ENCODE measurements at regions not wholly inside any gene's neighbourhood (a gene's known extent, or its start where the extent isn't known, plus 50 kb on each side); places are given as distances from the start of the nearest gene placed in this dataset.

DNA sequence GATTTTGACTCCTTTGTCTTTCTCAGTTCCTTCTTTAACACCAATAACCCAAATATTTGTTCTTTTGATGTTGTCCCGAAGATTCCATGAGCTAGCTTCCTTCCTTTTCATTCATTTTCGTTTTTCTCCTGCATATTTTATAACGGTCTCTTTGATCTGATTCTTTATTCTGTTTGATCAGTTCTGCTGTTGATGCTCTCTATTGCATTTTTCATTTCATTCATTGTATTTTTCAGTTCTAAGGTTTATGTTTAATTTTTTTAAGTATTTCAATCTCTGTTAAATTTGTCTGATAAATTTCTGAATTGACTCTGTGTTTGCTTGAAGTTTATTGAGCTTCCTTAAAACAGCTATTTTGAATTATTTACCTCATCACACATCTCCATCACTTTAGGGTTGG, 68.4 kb upstream of the LRCH1 start:
- ATAC-seq: no peak
- TF ChIP-seq CSDC2 (CRISPR knock-in tag; IDR thresholded peaks at IDR 0.05) (no peak), ZNF565 (CRISPR knock-in tag; conservative IDR thresholded peaks at IDR 0.05; ENCODE audit: low read depth) (no peak), ZFP3 (CRISPR knock-in tag; IDR thresholded peaks at IDR 0.05) (no peak), GLIS3 (CRISPR knock-in tag; IDR thresholded peaks at IDR 0.05) (no peak), PPARA (CRISPR knock-in tag; IDR thresholded peaks at IDR 0.05; ENCODE audit: borderline replicate concordance) (no peak), ESRRG (CRISPR knock-in tag; IDR thresholded peaks at IDR 0.05) (no peak), ZNF70 (CRISPR knock-in tag; IDR thresholded peaks at IDR 0.05) (no peak), RARB (CRISPR knock-in tag; IDR thresholded peaks at IDR 0.05) (no peak), TOX (CRISPR knock-in tag; IDR thresholded peaks at IDR 0.05; ENCODE audit: borderline replicate concordance) (no peak)
- TF ChIP-seq, protein P1, sequence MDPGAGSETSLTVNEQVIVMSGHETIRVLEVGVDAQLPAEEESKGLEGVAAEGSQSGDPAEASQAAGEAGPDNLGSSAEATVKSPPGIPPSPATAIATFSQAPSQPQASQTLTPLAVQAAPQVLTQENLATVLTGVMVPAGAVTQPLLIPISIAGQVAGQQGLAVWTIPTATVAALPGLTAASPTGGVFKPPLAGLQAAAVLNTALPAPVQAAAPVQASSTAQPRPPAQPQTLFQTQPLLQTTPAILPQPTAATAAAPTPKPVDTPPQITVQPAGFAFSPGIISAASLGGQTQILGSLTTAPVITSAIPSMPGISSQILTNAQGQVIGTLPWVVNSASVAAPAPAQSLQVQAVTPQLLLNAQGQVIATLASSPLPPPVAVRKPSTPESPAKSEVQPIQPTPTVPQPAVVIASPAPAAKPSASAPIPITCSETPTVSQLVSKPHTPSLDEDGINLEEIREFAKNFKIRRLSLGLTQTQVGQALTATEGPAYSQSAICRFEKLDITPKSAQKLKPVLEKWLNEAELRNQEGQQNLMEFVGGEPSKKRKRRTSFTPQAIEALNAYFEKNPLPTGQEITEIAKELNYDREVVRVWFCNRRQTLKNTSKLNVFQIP (CRISPR knock-in tag; IDR thresholded peaks at IDR 0.05; ENCODE audit: borderline replicate concordance, low read depth): no peak
- TF ChIP-seq, protein P2, sequence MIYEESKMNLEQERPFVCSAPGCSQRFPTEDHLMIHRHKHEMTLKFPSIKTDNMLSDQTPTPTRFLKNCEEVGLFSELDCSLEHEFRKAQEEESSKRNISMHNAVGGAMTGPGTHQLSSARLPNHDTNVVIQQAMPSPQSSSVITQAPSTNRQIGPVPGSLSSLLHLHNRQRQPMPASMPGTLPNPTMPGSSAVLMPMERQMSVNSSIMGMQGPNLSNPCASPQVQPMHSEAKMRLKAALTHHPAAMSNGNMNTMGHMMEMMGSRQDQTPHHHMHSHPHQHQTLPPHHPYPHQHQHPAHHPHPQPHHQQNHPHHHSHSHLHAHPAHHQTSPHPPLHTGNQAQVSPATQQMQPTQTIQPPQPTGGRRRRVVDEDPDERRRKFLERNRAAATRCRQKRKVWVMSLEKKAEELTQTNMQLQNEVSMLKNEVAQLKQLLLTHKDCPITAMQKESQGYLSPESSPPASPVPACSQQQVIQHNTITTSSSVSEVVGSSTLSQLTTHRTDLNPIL (CRISPR knock-in tag; IDR thresholded peaks at IDR 0.05; ENCODE audit: low read depth): no peak

DNA sequence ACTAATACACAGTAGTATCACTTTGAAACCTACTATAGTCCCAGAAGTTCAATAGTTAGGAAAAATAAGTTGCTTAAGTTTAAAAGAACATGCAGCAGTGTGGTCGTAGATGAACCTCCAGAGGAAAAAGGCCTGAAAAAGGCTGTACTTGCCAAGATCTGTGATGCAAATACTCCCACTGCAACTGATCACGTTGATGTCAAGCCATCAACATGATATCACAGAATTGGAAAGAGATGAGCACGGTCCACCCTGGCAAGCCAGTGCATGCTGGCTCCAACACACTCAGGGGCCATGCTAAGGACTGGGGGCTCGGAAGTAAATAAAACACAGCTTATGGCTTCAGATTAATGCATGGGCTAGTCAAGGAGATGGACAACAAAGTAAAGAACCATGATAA, 71.8 kb upstream of the LRCH1 start:
- no peak for ATAC-seq
- no peak for TF ChIP-seq ZFP30 (CRISPR knock-in tag; IDR thresholded peaks at IDR 0.05)
- TF ChIP-seq, protein P2 (CRISPR knock-in tag; IDR thresholded peaks at IDR 0.05; ENCODE audit: low read depth): no peak
- TF ChIP-seq ISL1 (CRISPR knock-in tag; IDR thresholded peaks at IDR 0.05): no peak
- TF ChIP-seq BACH2 (CRISPR knock-in tag; IDR thresholded peaks at IDR 0.05; ENCODE audit: borderline replicate concordance): no peak
- TF ChIP-seq CSDC2 (CRISPR knock-in tag; IDR thresholded peaks at IDR 0.05): no peak
- TF ChIP-seq, protein P3, sequence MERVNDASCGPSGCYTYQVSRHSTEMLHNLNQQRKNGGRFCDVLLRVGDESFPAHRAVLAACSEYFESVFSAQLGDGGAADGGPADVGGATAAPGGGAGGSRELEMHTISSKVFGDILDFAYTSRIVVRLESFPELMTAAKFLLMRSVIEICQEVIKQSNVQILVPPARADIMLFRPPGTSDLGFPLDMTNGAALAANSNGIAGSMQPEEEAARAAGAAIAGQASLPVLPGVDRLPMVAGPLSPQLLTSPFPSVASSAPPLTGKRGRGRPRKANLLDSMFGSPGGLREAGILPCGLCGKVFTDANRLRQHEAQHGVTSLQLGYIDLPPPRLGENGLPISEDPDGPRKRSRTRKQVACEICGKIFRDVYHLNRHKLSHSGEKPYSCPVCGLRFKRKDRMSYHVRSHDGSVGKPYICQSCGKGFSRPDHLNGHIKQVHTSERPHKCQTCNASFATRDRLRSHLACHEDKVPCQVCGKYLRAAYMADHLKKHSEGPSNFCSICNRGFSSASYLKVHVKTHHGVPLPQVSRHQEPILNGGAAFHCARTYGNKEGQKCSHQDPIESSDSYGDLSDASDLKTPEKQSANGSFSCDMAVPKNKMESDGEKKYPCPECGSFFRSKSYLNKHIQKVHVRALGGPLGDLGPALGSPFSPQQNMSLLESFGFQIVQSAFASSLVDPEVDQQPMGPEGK (CRISPR knock-in tag; IDR thresholded peaks at IDR 0.05; ENCODE audit: borderline replicate concordance): no peak
- TF ChIP-seq ARNTL (CRISPR knock-in tag; IDR thresholded peaks at IDR 0.05; ENCODE audit: borderline replicate concordance, low read depth): no peak
- TF ChIP-seq ZNF70 (CRISPR knock-in tag; IDR thresholded peaks at IDR 0.05): no peak
- no peak for TF ChIP-seq TCF4 (CRISPR knock-in tag; IDR thresholded peaks at IDR 0.05; ENCODE audit: borderline replicate concordance)
- no peak for TF ChIP-seq RARB (CRISPR knock-in tag; IDR thresholded peaks at IDR 0.05)
- no peak for TF ChIP-seq OSR1 (CRISPR knock-in tag; IDR thresholded peaks at IDR 0.05)
- TF ChIP-seq ZNF8 (CRISPR knock-in tag; IDR thresholded peaks at IDR 0.05): no peak
- TF ChIP-seq ESRRG (CRISPR knock-in tag; IDR thresholded peaks at IDR 0.05): no peak
- no peak for TF ChIP-seq ZFP3 (CRISPR knock-in tag; IDR thresholded peaks at IDR 0.05)
- TF ChIP-seq PPARA (CRISPR knock-in tag; IDR thresholded peaks at IDR 0.05; ENCODE audit: borderline replicate concordance): no peak
- TF ChIP-seq TOX (CRISPR knock-in tag; IDR thresholded peaks at IDR 0.05; ENCODE audit: borderline replicate concordance): no peak

DNA sequence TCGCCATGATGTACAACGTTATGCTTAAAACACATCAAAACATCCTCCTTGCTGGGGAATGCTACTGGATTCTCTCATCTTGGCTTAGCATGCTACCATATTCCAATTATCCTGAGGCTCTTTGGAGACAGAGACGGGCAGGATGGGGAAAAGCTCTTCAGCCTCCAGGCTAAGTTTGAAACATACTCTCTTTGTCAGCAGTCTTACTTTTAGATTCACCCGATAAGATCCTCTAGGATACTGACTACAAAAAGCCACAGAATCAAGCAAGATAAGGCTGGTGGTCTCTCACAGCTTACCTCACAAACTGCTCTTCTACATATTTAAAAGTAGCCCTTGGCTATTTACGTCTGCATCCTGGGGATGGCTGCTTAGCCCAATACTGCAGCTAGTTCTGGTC, 72.8 kb upstream of the LRCH1 start:
- ATAC-seq: no peak
- TF ChIP-seq ARNTL (CRISPR knock-in tag; IDR thresholded peaks at IDR 0.05; ENCODE audit: borderline replicate concordance, low read depth): no peak
- no peak for TF ChIP-seq SNAI2 (CRISPR knock-in tag; IDR thresholded peaks at IDR 0.05)
- no peak for TF ChIP-seq ZNF70 (CRISPR knock-in tag; IDR thresholded peaks at IDR 0.05)
- TF ChIP-seq, protein P4, sequence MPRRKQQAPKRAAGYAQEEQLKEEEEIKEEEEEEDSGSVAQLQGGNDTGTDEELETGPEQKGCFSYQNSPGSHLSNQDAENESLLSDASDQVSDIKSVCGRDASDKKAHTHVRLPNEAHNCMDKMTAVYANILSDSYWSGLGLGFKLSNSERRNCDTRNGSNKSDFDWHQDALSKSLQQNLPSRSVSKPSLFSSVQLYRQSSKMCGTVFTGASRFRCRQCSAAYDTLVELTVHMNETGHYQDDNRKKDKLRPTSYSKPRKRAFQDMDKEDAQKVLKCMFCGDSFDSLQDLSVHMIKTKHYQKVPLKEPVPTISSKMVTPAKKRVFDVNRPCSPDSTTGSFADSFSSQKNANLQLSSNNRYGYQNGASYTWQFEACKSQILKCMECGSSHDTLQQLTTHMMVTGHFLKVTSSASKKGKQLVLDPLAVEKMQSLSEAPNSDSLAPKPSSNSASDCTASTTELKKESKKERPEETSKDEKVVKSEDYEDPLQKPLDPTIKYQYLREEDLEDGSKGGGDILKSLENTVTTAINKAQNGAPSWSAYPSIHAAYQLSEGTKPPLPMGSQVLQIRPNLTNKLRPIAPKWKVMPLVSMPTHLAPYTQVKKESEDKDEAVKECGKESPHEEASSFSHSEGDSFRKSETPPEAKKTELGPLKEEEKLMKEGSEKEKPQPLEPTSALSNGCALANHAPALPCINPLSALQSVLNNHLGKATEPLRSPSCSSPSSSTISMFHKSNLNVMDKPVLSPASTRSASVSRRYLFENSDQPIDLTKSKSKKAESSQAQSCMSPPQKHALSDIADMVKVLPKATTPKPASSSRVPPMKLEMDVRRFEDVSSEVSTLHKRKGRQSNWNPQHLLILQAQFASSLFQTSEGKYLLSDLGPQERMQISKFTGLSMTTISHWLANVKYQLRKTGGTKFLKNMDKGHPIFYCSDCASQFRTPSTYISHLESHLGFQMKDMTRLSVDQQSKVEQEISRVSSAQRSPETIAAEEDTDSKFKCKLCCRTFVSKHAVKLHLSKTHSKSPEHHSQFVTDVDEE (CRISPR knock-in tag; IDR thresholded peaks at IDR 0.05): no peak
- no peak for TF ChIP-seq ZNF565 (CRISPR knock-in tag; conservative IDR thresholded peaks at IDR 0.05; ENCODE audit: low read depth)
- TF ChIP-seq, protein P1 (CRISPR knock-in tag; IDR thresholded peaks at IDR 0.05; ENCODE audit: borderline replicate concordance, low read depth): no peak
- TF ChIP-seq, protein P2 (CRISPR knock-in tag; IDR thresholded peaks at IDR 0.05; ENCODE audit: low read depth): no peak
- TF ChIP-seq ISL1 (CRISPR knock-in tag; IDR thresholded peaks at IDR 0.05): no peak
- no peak for TF ChIP-seq GLIS3 (CRISPR knock-in tag; IDR thresholded peaks at IDR 0.05)
- no peak for TF ChIP-seq OSR1 (CRISPR knock-in tag; IDR thresholded peaks at IDR 0.05)
- TF ChIP-seq ZNF8 (CRISPR knock-in tag; IDR thresholded peaks at IDR 0.05): no peak
- TF ChIP-seq RARB (CRISPR knock-in tag; IDR thresholded peaks at IDR 0.05): no peak
- no peak for TF ChIP-seq TOX (CRISPR knock-in tag; IDR thresholded peaks at IDR 0.05; ENCODE audit: borderline replicate concordance)
- TF ChIP-seq, protein P5, sequence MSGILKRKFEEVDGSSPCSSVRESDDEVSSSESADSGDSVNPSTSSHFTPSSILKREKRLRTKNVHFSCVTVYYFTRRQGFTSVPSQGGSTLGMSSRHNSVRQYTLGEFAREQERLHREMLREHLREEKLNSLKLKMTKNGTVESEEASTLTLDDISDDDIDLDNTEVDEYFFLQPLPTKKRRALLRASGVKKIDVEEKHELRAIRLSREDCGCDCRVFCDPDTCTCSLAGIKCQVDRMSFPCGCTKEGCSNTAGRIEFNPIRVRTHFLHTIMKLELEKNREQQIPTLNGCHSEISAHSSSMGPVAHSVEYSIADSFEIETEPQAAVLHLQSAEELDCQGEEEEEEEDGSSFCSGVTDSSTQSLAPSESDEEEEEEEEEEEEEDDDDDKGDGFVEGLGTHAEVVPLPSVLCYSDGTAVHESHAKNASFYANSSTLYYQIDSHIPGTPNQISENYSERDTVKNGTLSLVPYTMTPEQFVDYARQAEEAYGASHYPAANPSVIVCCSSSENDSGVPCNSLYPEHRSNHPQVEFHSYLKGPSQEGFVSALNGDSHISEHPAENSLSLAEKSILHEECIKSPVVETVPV (CRISPR knock-in tag; IDR thresholded peaks at IDR 0.05): no peak
